ENCODE measurements at regions not wholly inside any gene's neighbourhood (a gene's known extent, or its start where the extent isn't known, plus 50 kb on each side); places are given as distances from the start of the nearest gene placed in this dataset.
A peak's percentile ranks its signal among the peaks of the same experiment; 100 is the strongest.
"Not testable (repeated sequence)": the region's sequence is repeated elsewhere in the genome, so short reads cannot be mapped to it uniquely, and the experiment has no call there.

GRCh38 chr2:182598626-182599025 lies 117.4 kb upstream of the DNAJC10 start:
- no peak for DNase-seq

- DNase-seq = no peak
Observed at GRCh38 chr2:182605166-182605565, 110.9 kb upstream of the DNAJC10 start.

- no peak for DNase-seq
Observed at GRCh38 chr2:182606728-182607681, 109.1 kb upstream of the DNAJC10 start.

- DNase-seq = no peak
Observed at GRCh38 chr2:182608181-182608845, 107.7 kb upstream of the DNAJC10 start.

GRCh38 chr2:182609005-182609404 lies 107.1 kb upstream of the DNAJC10 start:
- DNase-seq = not testable (repeated sequence)

DNA sequence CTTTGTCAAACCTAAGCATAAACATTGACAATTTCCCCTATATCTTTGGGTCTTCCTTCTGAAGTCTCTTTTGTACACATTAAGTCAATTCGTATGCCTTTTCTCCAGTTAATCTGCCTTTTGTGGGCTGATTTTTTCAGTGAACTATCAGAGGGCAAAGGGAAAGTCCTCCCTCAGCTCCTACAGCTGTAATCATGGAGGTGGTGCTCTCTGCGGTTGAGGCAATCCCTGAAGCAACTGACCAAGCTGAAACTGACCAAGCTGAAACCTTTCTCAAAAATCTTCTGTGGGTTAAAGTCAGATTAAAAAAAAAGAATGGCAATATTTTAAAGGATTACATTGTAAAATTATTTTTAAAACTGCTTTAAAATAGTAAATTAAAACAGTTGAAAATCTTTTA lies 105.8 kb upstream of the DNAJC10 start:
- DNase-seq = no peak

DNA sequence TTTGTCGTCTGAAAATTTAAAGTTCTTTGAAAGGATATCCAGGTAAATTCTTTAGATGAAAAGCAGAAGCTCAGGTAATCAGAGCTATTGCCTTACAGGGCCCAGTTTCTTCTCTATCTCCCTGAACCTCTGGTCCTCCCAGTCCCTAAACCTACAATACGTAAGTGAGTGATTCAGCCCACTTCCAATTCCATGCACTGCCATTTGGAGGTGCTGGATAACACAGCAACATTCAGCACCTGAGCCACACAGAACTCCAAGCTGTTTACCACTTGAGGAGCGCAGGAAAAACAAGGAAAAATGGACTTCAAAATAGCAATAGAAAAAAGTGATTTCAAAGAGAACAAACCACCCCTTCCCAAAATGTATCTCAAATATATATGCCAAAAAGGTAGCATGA lies 105.0 kb upstream of the DNAJC10 start:
- DNase-seq = no peak

DNA sequence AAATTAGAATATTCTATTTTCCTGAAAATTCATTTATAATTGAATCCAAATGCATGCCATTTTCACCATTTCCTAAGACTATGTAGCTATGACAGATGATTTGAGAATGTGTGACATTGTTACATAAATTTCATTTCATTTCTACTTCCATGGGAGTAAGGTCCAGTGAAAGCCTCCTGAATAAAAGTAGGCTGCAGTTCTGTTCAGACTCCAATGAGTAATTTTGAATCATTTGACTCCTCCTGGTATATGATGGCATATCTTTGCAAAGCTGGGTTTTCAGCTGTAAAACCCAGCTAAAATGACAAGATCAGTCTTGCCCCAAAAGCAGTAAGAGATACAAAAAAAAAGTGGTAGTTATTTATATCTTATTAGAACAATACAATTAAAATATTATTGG lies 101.0 kb upstream of the DNAJC10 start:
- DNase-seq = no peak

- DNase-seq = no peak
Observed at GRCh38 chr2:182616471-182617393, 99.3 kb upstream of the DNAJC10 start.

GRCh38 chr2:182618672-182619079 lies 97.4 kb upstream of the DNAJC10 start:
- no peak for DNase-seq

DNA sequence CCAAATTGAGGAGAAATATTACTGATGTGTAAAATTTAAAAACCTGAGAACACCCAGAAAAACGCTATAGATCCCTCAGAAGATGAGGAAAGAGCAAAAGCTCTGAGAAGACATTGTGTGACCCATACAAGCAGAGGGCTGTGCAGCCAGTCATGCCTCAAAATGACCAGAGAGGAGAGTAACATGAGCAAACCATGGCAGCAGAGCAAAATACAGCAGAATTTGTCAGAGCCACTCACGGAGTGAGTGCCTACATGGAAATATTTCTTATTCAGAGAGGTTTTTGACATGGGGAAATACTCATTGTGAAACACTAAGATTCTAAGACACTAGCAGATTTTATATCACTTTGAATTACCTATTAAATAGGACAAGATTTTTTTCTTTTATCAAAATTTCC lies 96.8 kb upstream of the DNAJC10 start:
- DNase-seq = no peak

DNA sequence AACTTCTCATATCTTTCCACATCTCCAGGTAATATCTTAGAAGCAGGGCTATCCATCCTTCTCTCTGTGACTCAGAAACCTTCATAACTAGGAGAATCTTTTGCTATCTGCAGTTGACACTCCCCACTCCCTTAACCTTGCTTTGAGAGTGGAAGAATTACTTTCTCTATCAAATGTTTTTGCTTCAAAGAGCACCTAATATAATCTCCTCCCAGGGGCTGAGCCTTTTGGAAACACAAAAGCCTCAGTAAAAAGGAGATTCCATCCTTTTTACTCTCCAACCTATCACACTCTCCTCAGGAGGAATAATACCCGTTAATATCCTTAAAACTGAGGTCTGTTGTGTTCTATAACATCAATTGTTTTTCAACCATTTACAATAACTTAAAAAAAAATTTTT lies 94.9 kb upstream of the DNAJC10 start:
- no peak for DNase-seq

DNA sequence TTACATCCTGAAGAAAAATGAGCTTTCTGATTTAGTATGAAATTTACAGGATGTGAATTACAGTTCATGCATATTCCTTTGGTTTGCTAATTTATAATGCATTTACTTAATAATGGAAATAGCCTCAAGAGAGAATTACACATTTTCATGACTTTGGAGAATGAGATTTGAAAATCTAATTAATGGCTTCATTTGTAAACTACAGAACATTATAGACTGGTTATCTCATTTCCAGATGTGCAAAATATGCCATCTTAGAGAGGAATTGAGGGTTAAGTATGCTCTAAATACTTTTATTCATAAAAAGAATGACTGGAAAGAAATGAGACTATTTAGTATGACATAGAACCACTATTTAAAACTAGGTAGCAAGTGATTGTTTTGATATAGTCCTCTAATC lies 94.2 kb upstream of the DNAJC10 start:
- no peak for DNase-seq

DNA sequence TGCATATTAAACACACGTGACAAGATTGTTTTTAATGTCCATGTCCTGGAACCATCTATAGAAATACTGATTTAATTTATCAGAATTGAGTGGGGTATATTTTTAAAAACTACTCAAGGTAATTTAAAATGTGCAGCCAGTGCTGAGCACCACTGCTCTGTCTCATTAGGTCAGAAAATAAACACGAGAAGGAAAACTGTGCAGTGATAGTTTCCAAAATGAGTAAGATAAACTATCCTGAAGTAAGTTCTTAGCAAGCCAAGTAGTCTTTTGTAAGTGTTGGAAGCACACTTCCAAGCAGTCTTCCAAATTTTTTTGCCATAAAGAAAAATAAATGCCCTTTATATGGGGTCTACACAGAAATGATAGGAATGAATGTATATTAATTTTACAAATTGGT lies 93.8 kb upstream of the DNAJC10 start:
- DNase-seq = no peak

GRCh38 chr2:182625814-182626213 lies 90.2 kb upstream of the DNAJC10 start:
- DNase-seq = no peak

GRCh38 chr2:182628916-182629315 lies 87.1 kb upstream of the DNAJC10 start:
- no peak for DNase-seq

GRCh38 chr2:182630207-182630606 lies 85.8 kb upstream of the DNAJC10 start:
- no peak for DNase-seq

GRCh38 chr2:182631299-182631698 lies 84.8 kb upstream of the DNAJC10 start:
- DNase-seq = no peak

DNA sequence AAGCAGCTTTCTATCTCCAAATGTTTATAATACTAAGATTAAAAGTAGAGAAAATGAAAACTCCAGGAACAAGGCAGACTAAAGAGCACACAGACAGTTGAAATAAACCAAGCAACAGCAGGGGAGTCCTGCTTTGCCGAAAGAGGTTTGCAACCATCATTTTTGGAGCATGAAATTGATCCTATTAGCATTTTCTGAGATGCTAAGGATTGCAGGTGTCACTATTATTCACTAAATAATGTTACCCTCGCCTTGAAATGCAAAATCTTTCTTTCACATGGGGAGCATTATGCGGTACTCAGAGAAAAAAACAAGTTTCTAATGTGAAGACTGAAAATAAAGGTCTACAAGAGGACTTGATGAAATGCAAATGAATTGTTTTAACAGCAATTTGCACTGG lies 81.7 kb upstream of the DNAJC10 start:
- DNase-seq = no peak

DNA sequence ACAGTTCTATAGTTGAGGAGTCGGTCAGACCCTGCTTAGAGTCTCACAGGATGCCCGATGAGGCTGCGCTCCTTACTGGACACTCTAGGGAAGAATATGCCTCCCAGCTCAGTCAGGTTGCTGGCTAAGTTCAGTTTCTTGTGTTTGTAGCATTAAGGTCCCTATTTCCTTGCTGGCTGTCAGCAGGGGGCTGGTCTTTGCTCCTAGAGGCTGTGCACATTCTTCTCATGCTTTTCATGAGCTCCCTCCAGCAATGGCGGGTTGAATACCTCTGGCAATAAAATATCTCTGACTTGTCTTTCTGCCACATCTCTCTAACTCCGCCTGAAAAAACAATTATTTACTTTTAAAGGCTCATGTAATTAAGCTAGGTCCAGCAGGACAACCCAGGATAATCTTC lies 79.4 kb upstream of the DNAJC10 start:
- DNase-seq = no peak

DNA sequence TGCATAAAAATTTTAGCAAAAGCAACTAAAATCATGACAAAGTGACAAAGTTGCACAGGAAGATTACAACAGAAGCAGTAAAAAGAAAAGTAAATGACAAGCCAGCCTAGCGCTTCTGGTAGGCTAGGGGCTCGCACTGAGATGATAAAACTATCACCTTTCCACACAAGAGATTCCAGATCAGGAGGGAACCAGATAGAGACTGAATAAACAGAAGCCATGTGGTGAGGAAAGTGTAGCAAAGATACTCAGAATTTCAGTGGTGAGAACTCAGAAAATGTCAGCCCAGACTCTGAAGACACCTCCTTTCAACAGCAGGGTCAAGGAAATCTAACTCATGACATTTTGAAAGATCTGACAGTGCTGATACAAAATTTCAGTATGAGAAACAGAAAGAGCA lies 77.4 kb upstream of the DNAJC10 start:
- no peak for DNase-seq

- DNase-seq = no peak
Observed at GRCh38 chr2:182639971-182640370, 76.1 kb upstream of the DNAJC10 start.

- DNase-seq = peak in 1 of 2 experiments; percentile 15
Observed at GRCh38 chr2:182642328-182642727, 73.7 kb upstream of the DNAJC10 start.

Measured in stimulated activated CD4-positive, alpha-beta T cell treated with anti-CD3 and anti-CD28 coated beads, Interleukin-4, amount 100 ng/mL, for 4 hours (primary cell).